Epithelial cell of prostate (primary cell): ENCODE measurements at regions not wholly inside any gene's neighbourhood (a gene's known extent, or its start where the extent isn't known, plus 50 kb on each side); places are given as distances from the start of the nearest gene placed in this dataset.
A peak's percentile ranks its signal among the peaks of the same experiment; 100 is the strongest.
"Not testable (repeated sequence)": the region's sequence is repeated elsewhere in the genome, so short reads cannot be mapped to it uniquely, and the experiment has no call there.

ENCODE experiments used
- DNase-seq: peaks from one replicate; pipeline ENCODE4 v3.0.0-alpha.2; 2011; ENCODE audit warnings: low read depth, low spot score
- H3K27ac ChIP-seq: fragments of 450-650 bp; 2 replicates; pipeline ENCODE4 v1.5.1; 2017; ENCODE audit warnings: mild to moderate bottlenecking

GRCh38 chr4:66539745-66540144 lies 869.5 kb upstream of the EPHA5 start:
- no peak for DNase-seq

DNA sequence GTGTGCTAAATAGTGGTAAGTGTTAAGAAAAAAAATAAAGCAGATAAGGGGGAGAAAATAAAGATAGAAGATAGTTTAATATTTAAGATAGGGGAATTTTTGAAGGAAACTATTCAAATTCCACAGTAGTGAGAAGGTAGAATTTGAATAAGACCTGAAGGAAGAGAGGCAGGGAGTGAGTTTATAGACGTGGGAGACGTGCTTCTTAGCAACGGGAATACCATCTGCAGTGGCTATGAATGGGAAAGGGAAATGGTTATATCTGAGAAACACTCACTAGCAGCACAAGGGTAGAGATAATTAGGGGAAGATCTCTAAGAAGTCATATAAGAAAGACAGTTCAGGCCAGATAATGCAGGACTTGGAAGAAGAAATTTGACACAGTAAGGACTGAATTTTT lies 854.5 kb upstream of the EPHA5 start:
- DNase-seq: no peak
- H3K27ac ChIP-seq: no peak overlapping the region

More at GRCh38 chr4:66539745-66540144, 869.5 kb upstream of the EPHA5 start:
- no peak overlapping the region for H3K27ac ChIP-seq

DNA sequence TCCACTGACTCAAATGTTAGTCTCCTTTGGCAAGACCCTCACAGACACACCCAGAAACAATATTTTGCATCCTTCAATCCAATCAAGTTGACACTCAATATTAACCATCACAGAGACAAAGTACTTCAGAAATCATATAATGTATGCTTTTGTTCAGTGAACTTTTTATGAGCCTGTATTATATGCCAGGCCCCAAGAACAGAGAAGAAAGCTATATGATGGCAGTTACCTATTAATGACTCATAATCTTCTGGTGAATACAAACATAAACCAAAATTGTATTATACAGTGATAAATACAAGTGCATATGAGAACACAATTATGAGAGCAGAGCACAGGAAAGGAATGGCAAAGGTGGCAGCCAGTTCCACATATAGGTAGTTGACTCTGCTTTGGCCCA lies 852.0 kb upstream of the EPHA5 start:
- H3K27ac ChIP-seq: no peak overlapping the region
- DNase-seq: no peak

GRCh38 chr4:66516940-66517339 lies 846.7 kb upstream of the EPHA5 start:
- no peak overlapping the region for H3K27ac ChIP-seq
- DNase-seq: no peak

GRCh38 chr4:66506985-66507384 lies 836.7 kb upstream of the EPHA5 start:
- DNase-seq: no peak

GRCh38 chr4:66501997-66502396 lies 831.7 kb upstream of the EPHA5 start:
- H3K27ac ChIP-seq: no peak overlapping the region

More at GRCh38 chr4:66506985-66507384, 836.7 kb upstream of the EPHA5 start:
- H3K27ac ChIP-seq: no peak overlapping the region

DNA sequence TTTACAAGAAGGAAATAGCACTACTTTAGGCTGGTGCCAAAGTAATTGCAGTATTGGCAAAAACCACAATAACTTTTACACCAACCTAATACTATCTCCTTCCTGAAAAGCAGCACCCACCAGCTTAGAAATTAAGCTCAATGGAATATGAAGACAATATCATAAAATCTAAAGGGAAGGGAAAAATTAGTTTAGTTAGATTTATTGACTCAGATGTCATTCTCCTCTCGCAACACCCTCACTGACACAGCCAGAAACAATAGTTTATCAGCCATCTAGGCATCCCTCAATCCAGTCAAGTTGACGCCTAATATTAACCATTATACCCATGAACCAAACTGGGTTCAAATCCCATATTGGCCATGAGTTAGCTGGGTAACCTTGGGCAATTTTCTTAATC lies 820.4 kb upstream of the EPHA5 start:
- DNase-seq: no peak
- no peak overlapping the region for H3K27ac ChIP-seq

More at GRCh38 chr4:66501997-66502396, 831.7 kb upstream of the EPHA5 start:
- DNase-seq: no peak

DNA sequence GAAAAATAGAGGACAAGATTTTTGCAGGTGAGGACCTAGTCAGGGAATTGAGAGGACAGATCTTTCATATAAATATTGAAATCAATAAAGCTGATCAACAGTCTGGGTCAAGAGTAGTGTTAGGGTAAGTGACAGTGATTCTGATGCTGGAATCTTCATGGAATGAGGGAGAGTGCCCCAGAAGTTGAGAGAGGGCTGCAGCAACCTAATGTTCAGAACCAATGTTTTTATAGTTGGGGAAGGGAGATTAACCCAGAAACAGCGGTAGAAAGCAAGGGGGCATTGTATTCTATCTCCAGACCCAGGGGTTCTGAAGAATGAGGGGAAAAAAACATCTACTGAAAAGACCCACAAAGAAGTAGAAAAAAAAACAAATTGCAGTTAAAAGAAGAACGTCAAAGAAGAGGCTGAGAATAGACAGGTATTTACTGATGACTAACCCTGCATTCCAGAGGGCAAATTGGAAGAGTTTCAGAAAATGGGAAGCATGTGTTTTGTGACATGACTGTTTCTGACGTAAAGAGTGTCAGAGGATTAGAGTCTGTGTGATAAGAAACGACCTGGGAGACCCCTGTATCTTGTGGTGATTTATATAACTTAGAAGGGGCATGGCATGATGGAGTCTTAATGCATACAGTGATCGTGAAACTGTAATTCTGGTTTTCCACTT lies 819.6 kb upstream of the EPHA5 start:
- peak overlapping the region; percentile 4 for H3K27ac ChIP-seq
- DNase-seq: peak; percentile 10

DNA sequence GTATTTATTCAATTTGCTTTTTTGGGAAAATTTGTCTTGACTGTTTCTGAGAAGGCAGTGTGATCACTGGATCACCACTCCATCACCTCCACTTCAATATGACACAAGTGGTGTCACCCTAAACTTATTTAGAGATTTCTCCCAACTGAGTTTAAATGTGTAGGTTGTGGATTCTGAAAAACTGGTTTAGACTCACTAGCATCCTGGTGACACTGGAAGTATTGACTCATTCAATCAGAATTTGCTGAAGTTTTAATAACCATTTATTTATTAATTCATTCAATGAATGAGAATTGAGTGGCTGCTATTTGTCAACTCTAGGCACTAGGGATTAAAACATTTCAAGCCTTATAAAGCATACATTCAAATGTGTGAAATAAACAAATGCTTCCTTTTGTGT lies 819.1 kb upstream of the EPHA5 start:
- no peak for DNase-seq
- peak overlapping the region; percentile 4 for H3K27ac ChIP-seq

DNA sequence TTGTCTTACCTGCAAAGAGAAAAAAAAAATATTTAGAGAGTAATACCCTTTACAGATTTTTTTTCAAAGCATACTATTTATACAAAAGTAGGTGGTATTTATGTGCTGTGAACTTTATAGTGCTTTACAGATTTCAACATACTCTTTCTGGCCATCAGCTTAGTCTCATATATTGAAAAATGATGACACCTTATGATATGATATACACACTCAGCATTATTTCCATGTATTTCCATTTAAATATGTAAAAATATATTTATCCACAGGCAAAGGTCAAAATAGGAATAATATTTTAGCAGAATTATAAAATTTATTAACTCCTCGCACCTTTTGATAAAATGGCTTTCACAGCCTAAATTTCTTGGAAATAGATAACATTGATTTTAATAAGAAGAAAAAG lies 815.8 kb upstream of the EPHA5 start:
- no peak overlapping the region for H3K27ac ChIP-seq
- DNase-seq: no peak

DNA sequence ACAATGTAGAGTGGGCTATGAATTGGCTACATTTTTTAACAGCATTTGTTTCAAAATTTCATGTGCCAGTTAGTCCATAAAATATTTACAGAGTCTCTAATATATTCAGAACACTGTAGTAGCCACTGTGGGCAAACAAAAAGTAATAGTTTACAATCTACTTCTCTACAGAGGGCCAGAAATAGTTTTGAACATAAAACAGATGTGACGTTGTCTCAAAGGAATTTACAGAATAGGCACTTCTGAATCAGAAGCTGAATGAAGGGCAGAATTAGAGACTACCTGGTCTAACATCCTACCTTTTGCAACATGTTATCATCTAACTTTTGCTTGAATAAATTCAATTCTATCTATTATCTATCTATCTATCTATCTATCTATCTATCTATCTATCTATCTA lies 811.9 kb upstream of the EPHA5 start:
- no peak for DNase-seq
- no peak overlapping the region for H3K27ac ChIP-seq

DNA sequence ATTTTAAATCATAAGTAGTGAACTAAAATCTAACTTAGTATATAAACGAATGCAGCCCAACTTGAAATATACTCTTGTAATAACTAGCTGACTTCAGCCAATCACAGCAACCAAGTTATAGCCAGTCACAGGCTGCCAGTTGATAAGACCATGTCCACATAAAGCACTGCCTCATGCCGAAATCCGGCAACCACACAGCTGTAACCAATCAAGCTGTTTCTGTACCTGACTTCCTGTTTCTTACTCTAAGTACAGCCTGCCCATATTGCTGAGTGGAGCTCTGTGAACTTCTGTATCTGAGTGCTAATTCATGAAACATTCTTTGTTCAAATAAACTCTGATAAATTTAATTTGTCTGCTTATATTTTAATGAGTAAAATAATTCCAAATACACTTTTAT lies 805.3 kb upstream of the EPHA5 start:
- H3K27ac ChIP-seq: no peak overlapping the region
- no peak for DNase-seq

DNA sequence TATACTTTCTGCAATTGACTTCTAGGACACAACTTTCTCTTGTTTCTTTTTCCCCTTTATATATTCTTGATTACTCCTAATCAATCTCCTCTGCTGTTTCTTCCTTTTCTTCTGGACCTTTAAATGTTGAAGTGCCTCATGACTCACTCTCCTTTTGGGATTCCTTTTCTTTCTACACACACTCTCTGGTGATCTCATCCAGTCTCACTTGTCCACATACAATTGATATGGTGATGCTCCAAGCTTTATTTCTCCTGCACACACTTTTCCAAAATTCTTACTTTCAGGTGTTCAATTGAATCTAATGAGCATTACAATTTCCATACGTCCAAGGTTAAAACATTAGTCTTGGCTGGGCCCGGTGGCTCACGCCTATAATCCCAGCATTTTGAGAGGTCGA lies 794.8 kb upstream of the EPHA5 start:
- DNase-seq: no peak

DNA sequence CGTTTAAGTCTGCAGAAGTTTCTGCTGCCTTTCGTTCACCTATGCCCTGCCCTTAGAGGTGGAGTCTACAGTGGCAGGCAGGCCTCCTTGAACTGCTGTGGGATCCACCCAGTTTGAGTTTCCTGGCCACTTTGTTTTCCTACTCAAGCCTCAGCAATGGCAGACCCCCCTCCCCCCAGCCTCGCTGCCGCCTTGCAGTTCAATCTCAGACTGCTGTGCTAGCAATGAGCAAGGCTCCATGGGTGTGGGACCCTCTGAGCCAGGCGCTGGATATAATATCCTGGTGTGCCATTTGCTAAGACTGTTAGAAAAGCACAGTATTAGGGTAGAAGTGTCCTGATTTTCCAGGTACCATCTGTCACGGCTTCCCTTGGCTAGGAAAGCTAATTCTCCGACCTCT lies 792.6 kb upstream of the EPHA5 start:
- not testable (repeated sequence) for DNase-seq, H3K27ac ChIP-seq

More for the DNA sequence above, 794.8 kb upstream of the EPHA5 start:
- no peak overlapping the region for H3K27ac ChIP-seq

- no peak for DNase-seq
- H3K27ac ChIP-seq: no peak overlapping the region
Observed at GRCh38 chr4:66451741-66452140, 781.5 kb upstream of the EPHA5 start.

GRCh38 chr4:66443008-66443407 lies 772.7 kb upstream of the EPHA5 start:
- no peak overlapping the region for H3K27ac ChIP-seq
- DNase-seq: no peak

- H3K27ac ChIP-seq: no peak overlapping the region
- DNase-seq: no peak
Observed at GRCh38 chr4:66439508-66439907, 769.2 kb upstream of the EPHA5 start.

DNA sequence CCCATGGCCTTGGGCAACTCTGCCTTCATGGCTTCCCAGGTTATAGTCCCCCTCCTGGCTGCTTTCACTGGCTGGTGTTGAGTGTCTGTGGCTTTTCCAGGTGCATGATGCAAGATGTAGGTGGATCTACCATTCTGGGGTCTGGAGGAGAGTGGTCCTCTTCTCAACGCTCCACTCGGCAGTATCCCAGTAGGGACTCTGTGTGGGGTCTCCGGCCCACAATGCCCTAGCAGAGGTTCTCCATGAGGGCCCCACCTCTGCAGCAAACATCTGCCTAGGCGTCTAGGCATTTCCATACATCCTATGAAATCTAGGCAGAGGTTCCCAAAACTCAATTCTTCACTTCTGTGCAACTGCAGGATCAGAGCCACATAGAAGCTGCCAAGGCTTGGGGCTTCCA lies 763.4 kb upstream of the EPHA5 start:
- no peak for DNase-seq
- H3K27ac ChIP-seq: no peak overlapping the region

- H3K27ac ChIP-seq: no peak overlapping the region
- DNase-seq: no peak
Observed at GRCh38 chr4:66430856-66431255, 760.6 kb upstream of the EPHA5 start.

GRCh38 chr4:66429276-66429675 lies 759.0 kb upstream of the EPHA5 start:
- DNase-seq: no peak

DNA sequence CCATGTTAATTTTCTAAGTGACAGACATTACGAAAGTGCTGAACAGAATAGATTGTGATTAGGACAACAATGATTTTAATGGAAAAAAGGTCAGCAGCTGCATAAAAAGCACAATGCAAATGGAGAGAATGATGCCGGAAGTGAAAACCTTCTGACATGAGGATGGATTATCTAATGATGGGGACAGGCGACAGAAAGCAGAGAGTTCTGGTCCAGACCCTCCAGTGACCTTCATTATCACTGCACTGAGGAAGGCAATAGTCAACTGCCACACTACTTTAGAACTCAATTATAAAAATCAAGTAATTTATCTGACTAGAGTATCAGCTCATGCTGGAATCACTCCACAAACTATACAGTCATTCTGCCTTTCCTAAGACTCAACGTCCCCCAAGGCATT lies 746.1 kb upstream of the EPHA5 start:
- no peak overlapping the region for H3K27ac ChIP-seq

More at GRCh38 chr4:66429276-66429675, 759.0 kb upstream of the EPHA5 start:
- no peak overlapping the region for H3K27ac ChIP-seq

GRCh38 chr4:66404141-66404540 lies 733.9 kb upstream of the EPHA5 start:
- H3K27ac ChIP-seq: no peak overlapping the region
- no peak for DNase-seq

More for the DNA sequence above, 746.1 kb upstream of the EPHA5 start:
- no peak for DNase-seq
